Stomach (tissue), 8 donors: ENCODE measurements at regions not wholly inside any gene's neighbourhood (a gene's known extent, or its start where the extent isn't known, plus 50 kb on each side); places are given as distances from the start of the nearest gene placed in this dataset.

Source experiments
- DNase-seq, 2 donors: peaks; one replicate each; pipeline versions ENCODE4 v3.0.0 to v3.0.0-alpha.2; 2013 to 2019
- H3K27ac ChIP-seq, 5 donors: fragments of 200-600 bp in 4 of 5; sonication (generic) in 4 of 5; one replicate each; pipeline ENCODE4 v1.5.1; 2013 to 2019; ENCODE audit warnings: mild to moderate bottlenecking in 1 of 5, moderate library complexity in 1 of 5
- H3K27me3 ChIP-seq, 3 donors: fragments of 200-600 bp; sonication (generic); one replicate each; pipeline ENCODE4 v1.5.1; 2017 to 2019; ENCODE audit warnings: mixed run types in 1 of 3
- H3K36me3 ChIP-seq, 4 donors: fragments of 200-600 bp; sonication (generic); 1 replicate in 3 of 4; 2 replicates in 1 of 4; pipeline ENCODE4 v1.5.1; 2016 to 2019
- H3K4me1 ChIP-seq, 4 donors: fragments of 200-600 bp; sonication (generic); one replicate each; pipeline ENCODE4 v1.5.1; 2016 to 2019
- H3K4me3 ChIP-seq, 4 donors: fragments of 200-600 bp; sonication (generic) in 3 of 4; one replicate each; pipeline ENCODE4 v1.5.1; 2016 to 2019; ENCODE audit warnings: mild to moderate bottlenecking in 1 of 4
- H3K9me3 ChIP-seq, 4 donors: fragments of 200-600 bp; sonication (generic); one replicate each; pipeline ENCODE4 v1.5.1; 2016 to 2019
- CTCF ChIP-seq, 7 experiments: fragments of 450-650 bp in 4 of 7; fragments of 200-600 bp in 3 of 7; sonication (generic) in 3 of 7; IDR thresholded peaks; one replicate each; pipeline ENCODE4 v1.5.1; 2016 to 2019; ENCODE audit warnings: antibody characterized with exemption in 7 of 7, control low read depth in 2 of 7, mild to moderate bottlenecking in 1 of 7
- EP300 ChIP-seq: sonication (generic); formaldehyde crosslinking; IDR thresholded peaks from one replicate; pipeline ENCODE4 v1.6.1; 2017; ENCODE audit warnings: antibody characterized with exemption
- POLR2A ChIP-seq, 4 donors: fragments of 450-650 bp; IDR thresholded peaks; one replicate each; pipeline ENCODE4 v1.6.1; 2016; ENCODE audit warnings: antibody characterized with exemption in 4 of 4, control low read depth in 2 of 4, mild to moderate bottlenecking in 1 of 4, moderate library complexity in 1 of 4
- POLR2AphosphoS5 ChIP-seq, 3 donors: sonication (generic); formaldehyde crosslinking; IDR thresholded peaks; one replicate each; pipeline ENCODE4 v1.6.1; 2016; ENCODE audit warnings: antibody characterized with exemption in 3 of 3
- WGBS, 5 donors: extraction: QIAGEN DNeasy Blood & Tissue Kit in 3 of 5; methylation state at CpG; one replicate each; pipeline versions ENCODE4 v1.1.5 to v1.1.7; 2013 to 2018; 5-methylcytosine and 5-hydroxymethylcytosine counted together
- intact Hi-C: fragments of 100-400 bp; cut with DNase I; formaldehyde crosslinking; loops from one replicate; pipeline ENCODE4 v1.15.1; 2023; ENCODE audit warnings: low total_unique reads
- donor health status: healthy with polysubstance abuse.
- donor health status: Bipolar disorder and iron deficiency.
- donor health status: healthy.

GRCh38 chr11:95519912-95520311, 269.7 kb downstream of the FAM76B start:
- Histone ChIP-seq H3K36me3 (no peaks in the 10 kb centered on the region), H3K27ac (no peak overlapping the region), H3K4me1 (no peaks in the 10 kb centered on the region), H3K27me3 (no peaks in the 10 kb centered on the region), H3K4me3 (no peak overlapping the region), H3K9me3 (no peaks in the 10 kb centered on the region)
- TF ChIP-seq CTCF (IDR thresholded peaks at IDR 0.05) (no peak), POLR2AphosphoS5 (IDR thresholded peaks at IDR 0.05) (no peak), EP300 (no peak), POLR2A (IDR thresholded peaks at IDR 0.05) (no peak)
- intact Hi-C loops = no loop called here
- DNase-seq = no peak
- WGBS, 5 donors = 89 to 93% (median 89%) methylated on average over 4 of the region's 4 CpGs

GRCh38 chr11:95517453-95517852, 272.1 kb downstream of the FAM76B start:
- Histone ChIP-seq H3K36me3 (no peaks in the 10 kb centered on the region), H3K9me3 (no peaks in the 10 kb centered on the region), H3K4me3 (no peak overlapping the region), H3K27me3 (no peaks in the 10 kb centered on the region), H3K4me1 (peaks cover 0 to 8% (median 3%) of the 10 kb centered on the region in 4 donors), H3K27ac (no peak overlapping the region)
- WGBS, 5 donors = 61 to 89% (median 74%) methylated on average over 1 of the region's 1 CpG
- peak in 1 of 2 donors; percentile 34 for DNase-seq
- TF ChIP-seq POLR2A (IDR thresholded peaks at IDR 0.05) (no peak), EP300 (no peak), CTCF (IDR thresholded peaks at IDR 0.05) (no peak), POLR2AphosphoS5 (IDR thresholded peaks at IDR 0.05) (no peak)
- intact Hi-C loops = no loop called here

GRCh38 chr11:95516786-95517185, 272.8 kb downstream of the FAM76B start:
- 75 to 87% (median 77%) methylated on average over 2 of the region's 2 CpGs for WGBS, 5 donors
- no peaks in the 10 kb centered on the region for H3K36me3 ChIP-seq
- no peak overlapping the region for H3K27ac ChIP-seq
- DNase-seq = no peak
- H3K4me1 ChIP-seq = peaks cover 0 to 13% (median 6%) of the 10 kb centered on the region in 4 donors
- no peaks in the 10 kb centered on the region for H3K27me3 ChIP-seq
- intact Hi-C loops = no loop called here
- no peaks in the 10 kb centered on the region for H3K9me3 ChIP-seq
- H3K4me3 ChIP-seq = no peak overlapping the region
- TF ChIP-seq POLR2AphosphoS5 (IDR thresholded peaks at IDR 0.05) (no peak), EP300 (no peak), CTCF (IDR thresholded peaks at IDR 0.05) (no peak), POLR2A (IDR thresholded peaks at IDR 0.05) (no peak)

GRCh38 chr11:95516175-95516574, 273.4 kb downstream of the FAM76B start:
- H3K27me3 ChIP-seq = no peaks in the 10 kb centered on the region
- WGBS, 5 donors = 77 to 84% (median 81%) methylated on average over 2 of the region's 2 CpGs
- H3K36me3 ChIP-seq = no peaks in the 10 kb centered on the region
- peaks cover 0 to 15% (median 6%) of the 10 kb centered on the region in 4 donors for H3K4me1 ChIP-seq
- DNase-seq = no peak
- intact Hi-C loops = no loop called here
- no peaks in the 10 kb centered on the region for H3K9me3 ChIP-seq
- H3K27ac ChIP-seq = no peak overlapping the region
- TF ChIP-seq EP300 (no peak), POLR2AphosphoS5 (IDR thresholded peaks at IDR 0.05) (no peak), POLR2A (IDR thresholded peaks at IDR 0.05) (no peak), CTCF (IDR thresholded peaks at IDR 0.05) (no peak)
- no peak overlapping the region for H3K4me3 ChIP-seq
